T-helper 2 cell (primary cell): ENCODE measurements at regions not wholly inside any gene's neighbourhood (a gene's known extent, or its start where the extent isn't known, plus 50 kb on each side); places are given as distances from the start of the nearest gene placed in this dataset.

Experiments
- DNase-seq, 5 experiments: peaks; one replicate each; pipeline versions ENCODE4 v3.0.0 to v3.0.0-alpha.2; 2012 to 2022

- DNase-seq, result no peak
Measured at GRCh38 chr13:110097013-110097412, 209.9 kb downstream of the COL4A1 start.

DNA sequence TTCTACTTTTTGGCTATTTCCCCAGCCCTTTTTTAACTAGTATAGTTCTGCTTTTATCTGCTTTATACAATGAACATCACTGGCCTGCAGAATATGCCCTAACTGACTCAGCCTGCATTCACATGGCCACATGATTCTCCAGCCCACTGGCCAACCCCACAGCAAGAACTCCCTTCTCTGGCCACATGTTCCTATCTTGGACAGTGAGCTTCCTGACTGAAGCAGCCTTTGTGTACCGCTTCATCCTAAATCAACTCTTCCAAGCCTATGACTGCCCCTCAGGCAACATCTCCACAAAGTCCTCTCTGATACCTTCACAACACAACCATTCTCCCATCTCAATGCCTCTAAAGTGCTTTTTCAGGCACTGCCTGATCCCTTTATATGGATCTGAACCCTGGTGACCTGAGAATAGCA, 214.1 kb downstream of the COL4A1 start:
- DNase-seq, result no peak

DNA sequence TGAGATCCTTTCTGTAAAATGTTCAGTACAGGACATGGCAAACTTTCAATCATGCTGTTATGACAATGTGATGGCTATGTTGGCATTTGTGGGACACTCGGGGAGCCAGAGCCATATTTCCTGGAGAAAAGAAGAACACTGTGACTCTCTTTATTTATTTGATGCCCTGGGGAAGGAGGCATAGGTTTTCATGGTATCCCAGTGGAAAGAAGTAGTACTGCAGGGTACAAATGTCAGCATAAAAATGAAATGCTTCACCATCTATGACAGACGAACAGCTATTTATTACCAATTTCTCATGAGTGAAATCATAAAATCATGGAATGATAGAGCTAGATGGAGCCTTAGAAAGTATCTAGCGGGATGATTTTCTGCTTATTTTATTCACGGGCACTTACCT, 217.1 kb downstream of the COL4A1 start:
- no peak for DNase-seq

DNA sequence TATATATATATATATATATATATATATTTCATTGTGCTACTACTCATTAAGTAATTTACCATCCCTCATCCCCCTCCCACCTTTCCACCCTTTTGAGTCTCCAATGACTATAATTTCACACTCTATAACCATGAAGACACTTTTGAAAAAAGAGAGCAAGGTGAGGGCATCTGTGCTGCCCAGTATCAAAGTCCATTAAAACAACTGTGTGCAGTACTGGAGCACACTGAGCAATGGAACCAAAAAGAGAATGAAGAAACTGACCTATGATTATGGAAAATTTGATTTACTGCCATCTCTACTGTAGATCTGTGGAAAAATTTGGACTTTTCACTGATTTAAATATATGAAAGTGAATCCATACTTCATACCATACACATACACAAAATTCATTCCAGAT, 217.9 kb downstream of the COL4A1 start:
- DNase-seq, result no peak

DNA sequence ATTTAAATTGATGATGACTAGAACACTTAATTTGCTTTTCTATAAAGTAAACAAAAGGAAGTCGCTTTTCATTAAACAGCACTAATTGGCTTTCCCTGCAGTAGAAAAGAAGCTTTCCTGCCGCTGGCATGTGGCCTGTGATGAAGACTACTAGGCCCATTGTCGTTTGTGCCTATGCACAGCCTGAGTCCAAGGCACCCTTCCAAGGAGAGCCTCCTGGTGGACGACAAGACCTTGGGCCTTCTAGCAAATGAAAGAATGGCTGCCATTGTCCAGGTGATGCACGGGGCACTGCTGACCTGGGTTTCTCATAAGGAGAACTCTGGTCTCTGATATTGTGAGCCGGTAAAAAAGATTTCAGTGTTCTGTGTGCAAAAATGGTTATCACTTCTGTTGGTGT, 233.0 kb downstream of the COL4A1 start:
- DNase-seq, result no peak

GRCh38 chr13:110070511-110071120, 236.3 kb downstream of the COL4A1 start:
- DNase-seq, result no peak

- DNase-seq, result no peak
Measured at GRCh38 chr13:110070046-110070445, 236.9 kb downstream of the COL4A1 start.

GRCh38 chr13:110068176-110068473, 238.8 kb downstream of the COL4A1 start:
- no peak for DNase-seq

DNA sequence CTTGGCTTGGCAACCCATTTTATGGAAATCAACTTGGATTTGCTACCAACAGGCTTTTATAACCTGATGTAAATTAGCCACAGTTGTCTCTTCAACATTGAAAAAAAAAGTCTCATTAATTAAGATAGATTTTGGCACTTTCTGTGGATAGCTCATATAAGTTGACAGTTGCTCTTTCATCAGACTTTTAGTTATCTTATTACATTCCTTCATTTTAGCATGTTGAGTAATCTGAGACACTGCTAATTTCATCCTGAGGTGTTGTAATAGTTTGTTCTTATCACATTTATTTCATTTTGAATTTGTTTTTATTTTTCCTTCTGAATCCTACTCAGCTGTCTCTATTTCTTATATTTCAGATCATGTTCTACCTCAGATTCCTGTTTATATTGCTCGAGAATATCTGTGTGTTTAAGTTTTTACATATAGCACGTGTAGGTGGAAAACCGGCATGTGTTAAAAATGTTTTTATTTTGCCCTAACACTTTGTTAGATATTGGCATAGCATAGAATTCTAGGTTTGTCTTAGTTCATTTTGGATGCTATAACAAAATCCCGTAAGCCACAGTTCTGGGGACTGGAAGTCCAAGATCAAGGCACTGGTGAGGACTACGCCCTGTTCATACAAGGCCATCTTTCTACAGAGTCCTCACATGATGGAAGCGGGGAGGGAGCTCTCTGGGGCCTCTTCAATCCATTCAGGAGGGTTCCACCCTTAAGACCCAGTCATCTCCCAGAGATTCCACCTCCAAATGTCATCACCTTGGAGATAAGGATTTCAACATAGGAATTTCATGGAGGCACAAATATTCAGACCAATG, 239.4 kb downstream of the COL4A1 start:
- no peak for DNase-seq

- DNase-seq, result no peak
Measured at GRCh38 chr13:110065780-110066179, 241.2 kb downstream of the COL4A1 start.

GRCh38 chr13:110063490-110064421, 243.2 kb downstream of the COL4A1 start:
- no peak for DNase-seq

GRCh38 chr13:110062777-110063442, 244.0 kb downstream of the COL4A1 start:
- DNase-seq, result no peak

GRCh38 chr13:110062077-110062776, 244.7 kb downstream of the COL4A1 start:
- no peak for DNase-seq

- no peak for DNase-seq
Measured at GRCh38 chr13:110061270-110061669, 245.7 kb downstream of the COL4A1 start.

- DNase-seq, result no peak
Measured at GRCh38 chr13:110057052-110057451, 249.9 kb downstream of the COL4A1 start.

DNA sequence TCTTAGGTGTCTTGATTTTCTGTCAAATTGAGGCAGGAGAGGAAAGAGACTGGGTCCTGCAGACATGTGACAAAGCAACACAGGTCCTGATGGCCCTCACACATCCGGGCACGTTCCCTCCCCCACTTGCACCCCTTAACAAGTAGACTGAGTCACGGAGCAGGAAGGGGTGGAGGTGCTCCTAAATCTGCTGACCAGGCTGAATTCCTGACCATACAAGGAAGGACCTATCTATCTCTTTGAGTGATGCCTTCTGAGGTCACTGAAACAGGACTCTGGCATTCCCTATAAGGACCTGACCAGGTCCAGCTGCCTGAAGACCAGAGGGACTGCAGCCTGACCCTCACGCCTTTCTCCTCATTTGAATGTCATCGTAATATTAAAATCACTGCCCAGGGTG, 250.3 kb downstream of the COL4A1 start:
- no peak for DNase-seq

- peak in 1 of 5 experiments; percentile 43 for DNase-seq
Measured at GRCh38 chr13:110055089-110055488, 251.9 kb downstream of the COL4A1 start.

GRCh38 chr13:110054041-110054440, 252.9 kb downstream of the COL4A1 start:
- DNase-seq, result no peak

GRCh38 chr13:110047496-110047895, 259.5 kb downstream of the COL4A1 start:
- no peak for DNase-seq

- no peak for DNase-seq
Measured at GRCh38 chr13:110046811-110047210, 260.1 kb downstream of the COL4A1 start.

DNA sequence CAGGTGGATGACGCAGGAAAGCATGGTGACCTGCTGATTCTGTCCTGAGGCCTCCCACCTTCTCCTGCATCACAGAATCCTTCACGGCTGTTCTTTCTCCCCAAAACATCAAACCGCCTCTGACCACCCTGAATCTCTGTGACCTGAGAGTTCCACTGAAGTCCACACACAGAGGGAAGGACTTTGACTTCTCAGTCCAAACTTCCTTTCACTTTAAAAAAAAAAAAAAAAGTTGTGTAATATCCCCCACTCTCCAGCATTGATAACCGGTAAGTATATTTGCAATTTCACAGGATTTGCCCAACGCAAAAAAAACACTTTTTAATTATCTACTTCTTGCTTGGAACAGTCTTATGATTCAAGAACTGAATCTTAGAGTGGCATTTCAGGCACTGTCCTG, 259.5 kb upstream of the IRS2 start:
- no peak for DNase-seq

GRCh38 chr13:110045202-110045601, 258.8 kb upstream of the IRS2 start:
- DNase-seq, result no peak
